Forelimb muscle (tissue), 1 donor: ENCODE measurements at regions not wholly inside any gene's neighbourhood (a gene's known extent, or its start where the extent isn't known, plus 50 kb on each side); places are given as distances from the start of the nearest gene placed in this dataset.
"Not testable (repeated sequence)": the region's sequence is repeated elsewhere in the genome, so short reads cannot be mapped to it uniquely, and the experiment has no call there.

Experiments used
- DNase-seq: peaks from one replicate; pipeline ENCODE4 v3.0.0-alpha.2; 2013; ENCODE audit warnings: low read depth

- no peak for DNase-seq
Observed at GRCh38 chr1:227508431-227508830, 54.9 kb upstream of the ZNF678 start.

DNA sequence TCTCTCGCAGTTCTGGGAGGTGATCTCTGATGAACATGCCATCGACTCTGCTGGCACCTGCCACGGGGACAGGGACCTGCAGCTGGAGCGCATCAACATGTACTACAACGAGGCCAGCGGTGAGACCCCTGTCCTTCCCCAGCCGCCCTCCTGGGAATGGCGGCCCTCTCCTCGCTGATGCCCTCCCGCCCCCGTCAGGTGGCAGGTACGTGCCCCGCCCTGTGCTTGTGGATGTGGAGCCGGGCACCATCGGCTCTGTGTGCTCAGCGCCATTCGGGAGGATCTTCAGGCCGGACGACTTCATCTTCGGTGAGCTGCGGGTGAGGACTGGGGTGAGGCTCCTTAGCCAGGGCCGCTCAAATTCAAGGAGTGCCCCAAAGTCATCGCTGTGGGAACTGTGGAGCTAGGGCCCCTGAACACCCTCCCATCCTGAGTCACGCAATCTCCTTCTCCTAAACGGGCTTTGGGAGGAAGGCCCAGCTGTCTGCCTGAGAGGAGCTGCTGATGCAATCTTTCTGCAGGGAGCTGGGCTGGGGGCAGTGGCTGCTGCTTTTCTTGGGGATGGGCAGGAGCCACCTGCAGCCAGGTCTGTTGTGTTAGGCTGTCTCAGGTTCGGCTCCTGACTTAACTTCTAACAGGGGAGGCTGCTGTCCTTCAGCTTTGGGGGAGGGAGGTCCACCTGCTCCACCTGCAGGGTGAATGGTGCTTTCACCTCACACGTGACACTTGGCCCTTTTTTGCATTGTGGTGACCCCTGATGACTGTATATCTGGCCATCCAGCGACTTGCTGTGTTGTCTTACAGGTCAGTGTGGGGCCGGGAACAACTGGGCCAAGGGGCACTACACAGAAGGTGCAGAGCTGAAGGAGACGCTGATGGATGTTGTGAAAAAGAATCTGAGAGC, 56.6 kb upstream of the ZNF678 start:
- not testable (repeated sequence) for DNase-seq

GRCh38 chr1:227496045-227496444, 67.3 kb upstream of the ZNF678 start:
- not testable (repeated sequence) for DNase-seq

GRCh38 chr1:227493863-227494551, 69.3 kb upstream of the ZNF678 start:
- DNase-seq = not testable (repeated sequence)

GRCh38 chr1:227490478-227490877, 72.9 kb upstream of the ZNF678 start:
- DNase-seq = no peak

- DNase-seq = no peak
Observed at GRCh38 chr1:227490001-227490400, 73.4 kb upstream of the ZNF678 start.

DNA sequence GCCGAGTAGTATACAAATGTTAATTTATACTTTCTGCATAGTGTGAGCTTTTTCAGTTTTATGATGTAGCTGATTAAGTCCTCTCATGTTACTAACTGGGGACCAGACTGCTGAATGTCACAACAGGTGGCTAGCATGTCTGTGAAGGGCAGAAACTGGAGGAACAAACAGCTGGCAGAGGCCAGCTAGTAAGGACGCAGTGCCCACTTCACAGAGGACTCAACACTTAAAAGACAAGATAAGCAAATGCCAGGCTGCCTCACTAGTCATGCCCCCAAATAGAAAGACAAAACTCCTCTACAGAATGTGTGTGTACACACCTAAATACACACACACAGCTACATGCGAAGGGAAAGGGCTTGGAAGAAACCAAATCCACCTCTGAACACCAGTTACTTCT, 73.8 kb upstream of the ZNF678 start:
- DNase-seq = no peak

GRCh38 chr1:227487606-227488005, 75.8 kb upstream of the ZNF678 start:
- no peak for DNase-seq

DNA sequence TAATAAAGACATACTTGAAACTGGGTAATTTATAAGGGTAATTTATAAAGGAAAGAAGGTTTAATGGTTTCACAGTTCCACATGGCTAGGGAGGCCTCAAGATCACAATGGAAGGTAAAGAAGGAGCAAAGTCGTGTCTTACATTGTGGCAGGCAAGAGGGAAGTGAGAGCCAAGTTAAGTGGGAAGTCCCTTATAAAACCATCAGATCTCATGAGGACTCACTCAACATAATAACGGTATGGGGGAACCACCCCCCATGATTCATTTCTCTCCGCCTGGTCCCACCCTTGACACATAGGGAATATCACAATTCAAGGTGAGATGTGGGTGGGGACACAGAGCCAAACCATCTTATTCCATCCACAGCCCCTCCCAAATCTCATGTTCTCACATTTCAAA, 76.8 kb upstream of the ZNF678 start:
- no peak for DNase-seq

GRCh38 chr1:227482023-227482299, 81.4 kb upstream of the ZNF678 start:
- DNase-seq = no peak

DNA sequence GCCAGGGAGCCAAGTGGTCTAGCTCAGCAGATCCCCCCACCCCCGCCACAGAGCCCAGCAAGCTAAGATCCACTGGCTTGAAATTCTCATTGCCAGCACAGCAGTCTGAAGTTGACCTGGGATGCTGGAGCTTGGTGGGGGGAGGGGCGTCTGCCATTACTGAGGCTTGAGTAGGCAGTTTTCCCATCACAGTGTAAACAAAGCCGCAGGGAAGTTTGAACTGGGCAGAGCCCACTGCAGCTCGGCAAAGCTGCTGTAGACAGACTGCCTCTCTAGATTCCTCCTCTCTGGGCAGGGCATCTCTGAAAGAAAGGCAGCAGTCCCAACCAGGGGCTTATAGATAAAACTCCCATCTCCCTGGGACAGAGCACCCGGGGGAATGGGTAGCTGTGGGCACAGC, 89.3 kb upstream of the ZNF678 start:
- not testable (repeated sequence) for DNase-seq

DNA sequence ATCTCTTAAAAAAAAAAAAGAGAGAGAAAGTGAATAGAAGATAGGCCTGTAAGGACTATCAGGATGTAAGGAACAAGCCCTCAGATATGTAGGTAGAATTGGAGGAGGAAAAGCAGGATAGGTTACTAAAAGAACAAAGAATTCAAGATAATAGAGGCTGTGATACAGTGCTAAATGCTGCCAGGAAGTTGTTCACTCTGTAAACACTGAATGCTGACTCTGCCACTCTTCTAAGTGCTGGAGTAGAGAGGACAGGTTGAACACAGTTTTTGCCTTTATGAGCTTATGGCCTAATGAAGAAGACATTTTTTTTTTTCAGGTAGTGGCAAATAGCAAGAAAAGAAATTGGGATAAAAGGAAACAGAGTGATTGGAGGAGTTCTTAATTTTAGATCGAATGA, 90.6 kb upstream of the ZNF678 start:
- no peak for DNase-seq

GRCh38 chr1:227470688-227471087, 92.7 kb upstream of the ZNF678 start:
- no peak for DNase-seq

DNA sequence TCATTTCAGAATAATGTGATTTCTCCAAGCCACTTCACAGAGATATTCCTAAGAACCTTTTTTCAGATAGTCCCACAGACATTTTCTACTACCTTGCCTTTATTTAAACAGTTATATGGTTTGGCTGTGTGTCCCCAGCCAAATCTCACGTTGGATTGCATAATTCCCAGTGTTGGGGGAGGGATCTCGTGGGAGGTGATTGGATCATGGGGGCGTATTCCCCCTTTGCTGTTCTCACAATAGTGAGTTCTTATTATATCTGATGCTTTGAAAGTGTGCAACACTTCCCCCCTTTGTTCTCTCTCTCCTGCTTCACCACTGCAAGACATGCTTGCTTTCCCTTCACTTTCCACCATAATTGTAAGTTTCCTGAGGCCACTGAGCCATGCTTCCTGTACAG, 93.6 kb upstream of the ZNF678 start:
- DNase-seq = no peak

DNA sequence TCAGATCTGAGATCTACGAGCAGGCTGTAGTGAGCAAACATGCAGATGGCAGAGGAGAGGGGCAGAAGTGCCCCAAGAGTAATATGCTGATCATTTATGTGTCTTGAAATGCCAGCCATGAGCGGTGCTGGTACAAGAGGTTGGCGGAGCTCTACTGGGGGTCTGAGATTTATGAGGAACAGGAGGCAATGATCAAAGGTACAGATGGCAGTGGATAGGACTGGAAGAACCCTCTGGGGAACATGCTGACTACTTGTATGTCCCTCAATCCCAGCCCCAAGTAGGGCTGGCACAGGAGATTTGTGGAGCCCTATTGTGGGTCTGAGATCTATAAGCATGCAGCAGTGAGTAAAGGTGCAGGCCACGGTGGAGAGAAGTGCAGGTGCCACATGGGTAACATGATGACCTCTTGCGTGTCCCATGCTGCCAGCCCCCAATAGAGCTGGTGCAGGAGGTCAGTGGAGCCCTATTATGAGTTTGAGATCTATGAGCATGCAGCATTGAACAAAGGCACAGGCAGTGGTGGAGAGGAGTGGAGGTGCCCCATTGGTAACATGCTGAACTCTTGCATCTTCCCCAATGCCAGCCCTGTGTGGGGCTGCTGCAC, 97.2 kb upstream of the ZNF678 start:
- no peak for DNase-seq

DNA sequence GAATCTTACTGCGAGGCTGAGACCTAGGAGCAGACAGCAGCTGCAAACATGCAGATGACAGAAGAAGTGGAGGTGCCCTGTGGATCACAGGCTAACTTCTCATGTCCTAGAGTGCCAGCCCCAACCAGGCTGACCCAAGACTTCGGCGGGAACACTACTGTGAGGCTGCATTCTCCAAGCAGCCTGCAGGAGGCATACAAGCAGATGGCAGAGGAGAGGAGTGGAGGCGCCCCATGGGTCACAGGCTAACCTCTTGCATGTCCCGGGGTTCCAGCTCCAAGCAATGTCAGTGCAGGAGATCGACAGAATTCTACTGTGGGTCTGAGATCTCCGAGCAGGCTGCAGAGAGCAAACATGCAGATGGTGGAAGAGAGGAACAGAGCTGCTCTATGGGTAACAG, 98.1 kb upstream of the ZNF678 start:
- no peak for DNase-seq

- DNase-seq = no peak
Observed at GRCh38 chr1:227459977-227460376, 103.4 kb upstream of the ZNF678 start.

- no peak for DNase-seq
Observed at GRCh38 chr1:227459326-227459841, 104.0 kb upstream of the ZNF678 start.

DNA sequence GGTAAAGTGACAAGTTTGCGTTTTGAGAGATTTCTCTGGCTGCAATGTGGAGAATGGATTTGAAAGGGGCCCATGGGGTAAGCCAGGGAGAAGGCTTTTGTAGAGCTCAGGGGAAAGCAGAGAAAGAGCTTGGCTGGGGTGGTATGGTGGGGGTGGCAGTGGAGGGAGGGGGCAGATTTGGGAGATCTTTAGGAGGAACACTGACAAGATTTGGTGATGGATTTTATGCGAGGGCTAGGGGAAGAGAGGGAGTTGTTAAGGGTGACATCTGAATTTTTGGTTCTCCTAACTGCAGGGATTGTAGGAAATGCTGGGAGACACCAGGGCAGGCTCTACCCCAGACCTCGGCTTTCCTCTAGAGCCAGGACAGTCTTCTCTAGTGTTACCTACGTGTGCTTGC, 108.7 kb upstream of the ZNF678 start:
- no peak for DNase-seq

DNA sequence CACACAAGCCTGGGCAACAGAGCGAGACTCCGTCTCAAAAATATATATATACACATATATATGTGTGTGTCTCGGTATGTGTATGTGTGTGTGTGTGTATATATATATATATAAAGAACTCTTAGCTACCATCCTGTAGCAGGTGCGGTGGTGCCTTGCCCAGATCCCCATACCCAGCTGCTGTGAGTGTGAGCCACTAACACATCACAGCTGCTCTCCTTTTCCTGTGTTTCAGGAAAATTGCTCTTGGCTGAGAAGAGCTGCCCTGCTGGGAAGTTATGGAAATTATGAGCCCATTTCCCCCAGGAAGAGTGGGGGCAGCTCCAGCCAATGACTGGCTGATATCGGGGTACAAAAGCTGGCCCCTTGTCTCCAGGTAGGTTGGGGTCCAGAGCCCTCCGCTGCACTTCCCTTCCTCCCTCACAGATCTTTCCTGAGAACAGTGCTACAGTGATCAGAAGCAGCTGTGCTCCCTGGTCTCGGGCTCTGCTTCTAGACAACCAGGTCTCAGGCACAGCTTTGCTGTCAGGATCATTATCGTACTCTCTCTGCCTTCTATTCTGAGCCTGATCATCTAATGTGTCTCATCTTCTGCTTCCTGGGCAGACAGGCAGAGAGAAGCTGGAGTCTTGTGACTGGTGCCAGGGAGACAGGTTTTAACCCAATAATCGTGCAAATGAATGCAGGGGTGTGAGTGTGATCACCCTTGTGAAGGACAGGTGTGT, 109.6 kb upstream of the ZNF678 start:
- no peak for DNase-seq

GRCh38 chr1:227451954-227452353, 111.4 kb upstream of the ZNF678 start:
- no peak for DNase-seq

- no peak for DNase-seq
Observed at GRCh38 chr1:227451057-227451456, 112.3 kb upstream of the ZNF678 start.
